WERI-Rb-1 (cell line): ENCODE measurements at regions not wholly inside any gene's neighbourhood (a gene's known extent, or its start where the extent isn't known, plus 50 kb on each side); places are given as distances from the start of the nearest gene placed in this dataset.

Experiments
- DNase-seq: peaks from one replicate; pipeline ENCODE4 v3.0.0-alpha.2; 2020
- H3K27ac ChIP-seq: fragments of 250-450 bp; sonication (Bioruptor Pico); 2 replicates; pipeline ENCODE4 v1.5.1; 2020; ENCODE audit warnings: mild to moderate bottlenecking, moderate library complexity
- H3K27me3 ChIP-seq: fragments of 250-450 bp; sonication (Bioruptor Pico); 2 replicates; pipeline ENCODE4 v1.5.1; 2021; ENCODE audit warnings: mild to moderate bottlenecking, low read depth, moderate library complexity; ENCODE audit not compliant: insufficient read depth, severe bottlenecking
- H3K36me3 ChIP-seq: fragments of 250-450 bp; sonication (Bioruptor Pico); 2 replicates; pipeline ENCODE4 v1.5.1; 2020; ENCODE audit warnings: mild to moderate bottlenecking, moderate library complexity
- H3K4me3 ChIP-seq: 2 replicates; pipeline ENCODE4 v1.5.1; 2011; ENCODE audit warnings: low read depth, mild to moderate bottlenecking, control low read depth, low read length
- H3K9me3 ChIP-seq: fragments of 250-450 bp; sonication (Bioruptor Pico); 2 replicates; pipeline ENCODE4 v1.5.1; 2021; ENCODE audit warnings: mild to moderate bottlenecking, moderate library complexity; ENCODE audit not compliant: severe bottlenecking
- TF ChIP-seq, protein P1 (sequence below): IDR thresholded peaks from 2 replicates; pipeline ENCODE4 v1.5.1; 2011; ENCODE audit warnings: low read depth, mild to moderate bottlenecking, control low read depth, inconsistent platforms, low read length

GRCh38 chr4:112876316-112876715, 173.1 kb upstream of the ANK2 start:
- H3K9me3 ChIP-seq, result no peaks in the 10 kb centered on the region
- DNase-seq, result no peak
- no peaks in the 10 kb centered on the region for H3K36me3 ChIP-seq
- no peak overlapping the region for H3K4me3 ChIP-seq
- no peak overlapping the region for H3K27ac ChIP-seq
- H3K27me3 ChIP-seq, result no peaks in the 10 kb centered on the region
- TF ChIP-seq, protein P1, sequence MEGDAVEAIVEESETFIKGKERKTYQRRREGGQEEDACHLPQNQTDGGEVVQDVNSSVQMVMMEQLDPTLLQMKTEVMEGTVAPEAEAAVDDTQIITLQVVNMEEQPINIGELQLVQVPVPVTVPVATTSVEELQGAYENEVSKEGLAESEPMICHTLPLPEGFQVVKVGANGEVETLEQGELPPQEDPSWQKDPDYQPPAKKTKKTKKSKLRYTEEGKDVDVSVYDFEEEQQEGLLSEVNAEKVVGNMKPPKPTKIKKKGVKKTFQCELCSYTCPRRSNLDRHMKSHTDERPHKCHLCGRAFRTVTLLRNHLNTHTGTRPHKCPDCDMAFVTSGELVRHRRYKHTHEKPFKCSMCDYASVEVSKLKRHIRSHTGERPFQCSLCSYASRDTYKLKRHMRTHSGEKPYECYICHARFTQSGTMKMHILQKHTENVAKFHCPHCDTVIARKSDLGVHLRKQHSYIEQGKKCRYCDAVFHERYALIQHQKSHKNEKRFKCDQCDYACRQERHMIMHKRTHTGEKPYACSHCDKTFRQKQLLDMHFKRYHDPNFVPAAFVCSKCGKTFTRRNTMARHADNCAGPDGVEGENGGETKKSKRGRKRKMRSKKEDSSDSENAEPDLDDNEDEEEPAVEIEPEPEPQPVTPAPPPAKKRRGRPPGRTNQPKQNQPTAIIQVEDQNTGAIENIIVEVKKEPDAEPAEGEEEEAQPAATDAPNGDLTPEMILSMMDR, result no peak

GRCh38 chr4:112881842-112882241, 167.6 kb upstream of the ANK2 start:
- H3K27me3 ChIP-seq, result no peaks in the 10 kb centered on the region
- no peak for DNase-seq
- TF ChIP-seq, protein P1, result no peak
- H3K27ac ChIP-seq, result no peak overlapping the region
- no peaks in the 10 kb centered on the region for H3K9me3 ChIP-seq
- H3K4me3 ChIP-seq, result no peak overlapping the region
- no peaks in the 10 kb centered on the region for H3K36me3 ChIP-seq

DNA sequence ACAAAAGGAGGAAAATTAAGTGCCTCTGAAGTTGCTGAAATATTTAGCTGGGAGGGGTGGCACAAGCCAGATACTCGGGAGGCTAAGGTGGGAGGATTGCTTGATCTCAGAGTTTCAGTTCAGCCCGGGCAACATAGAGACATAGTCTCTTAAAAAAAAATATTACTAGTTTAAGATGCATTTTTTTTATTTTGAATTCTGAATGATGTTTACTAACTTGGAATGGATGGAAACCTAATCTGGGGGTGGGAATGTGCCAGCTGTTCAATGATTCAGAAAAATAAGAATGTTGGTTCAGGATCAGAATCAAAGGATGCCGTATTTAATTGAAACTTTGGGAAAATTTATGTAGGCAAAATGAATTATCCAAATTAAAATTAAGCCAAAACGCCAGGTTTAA, 167.2 kb upstream of the ANK2 start:
- Histone ChIP-seq H3K27ac (no peak overlapping the region), H3K27me3 (no peaks in the 10 kb centered on the region), H3K36me3 (no peaks in the 10 kb centered on the region), H3K9me3 (no peaks in the 10 kb centered on the region), H3K4me3 (no peak overlapping the region)
- TF ChIP-seq, protein P1, result no peak
- no peak for DNase-seq

- TF ChIP-seq, protein P1, result no peak
- no peak overlapping the region for H3K27ac ChIP-seq
These were observed 165.0 kb upstream of the ANK2 start for GRCh38 chr4:112884406-112884805.

DNA sequence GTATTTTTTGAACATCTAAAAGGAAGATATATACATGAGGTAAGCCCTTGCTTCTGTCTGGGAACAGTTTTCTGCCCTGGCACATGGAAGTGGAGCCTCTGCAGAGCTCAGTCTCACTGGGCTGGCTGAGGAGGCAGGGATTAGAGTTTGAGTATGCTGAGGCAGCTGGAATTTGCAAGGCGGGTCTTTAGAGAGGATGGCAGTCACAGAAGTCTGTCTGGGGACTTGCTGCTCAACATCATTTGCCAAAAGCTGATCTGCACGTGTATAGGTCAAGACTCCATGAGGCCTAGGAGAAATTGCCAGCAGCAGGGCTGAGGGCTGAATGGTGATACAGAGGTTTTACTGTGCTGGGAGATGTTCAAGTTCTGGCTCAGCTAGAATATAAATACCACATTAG, 163.6 kb upstream of the ANK2 start:
- H3K9me3 ChIP-seq, result no peaks in the 10 kb centered on the region
- TF ChIP-seq, protein P1, result no peak
- no peaks in the 10 kb centered on the region for H3K27me3 ChIP-seq
- H3K27ac ChIP-seq, result no peak overlapping the region
- no peak overlapping the region for H3K4me3 ChIP-seq
- DNase-seq, result no peak
- no peaks in the 10 kb centered on the region for H3K36me3 ChIP-seq

More at GRCh38 chr4:112884406-112884805, 165.0 kb upstream of the ANK2 start:
- no peaks in the 10 kb centered on the region for H3K9me3 ChIP-seq
- no peak overlapping the region for H3K4me3 ChIP-seq
- no peak for DNase-seq
- no peaks in the 10 kb centered on the region for H3K36me3 ChIP-seq
- no peaks in the 10 kb centered on the region for H3K27me3 ChIP-seq

- TF ChIP-seq, protein P1, result no peak
- Histone ChIP-seq H3K27me3 (no peaks in the 10 kb centered on the region), H3K4me3 (no peak overlapping the region), H3K9me3 (no peaks in the 10 kb centered on the region), H3K36me3 (no peaks in the 10 kb centered on the region), H3K27ac (no peak overlapping the region)
- no peak for DNase-seq
These were observed 160.8 kb upstream of the ANK2 start for GRCh38 chr4:112888622-112889021.
